DOHH2 (cell line): ENCODE measurements at regions not wholly inside any gene's neighbourhood (a gene's known extent, or its start where the extent isn't known, plus 50 kb on each side); places are given as distances from the start of the nearest gene placed in this dataset.

Experiments
- H3F3A ChIP-seq: fragments of 200-600 bp; sonication (generic), shearing (Covaris generic); 2 replicates; pipeline ENCODE4 v1.6.0; 2016; ENCODE audit warnings: antibody characterized with exemption, mild to moderate bottlenecking; ENCODE audit not compliant: control insufficient read depth, insufficient read depth
- H3K27ac ChIP-seq: fragments of 200-600 bp; sonication (generic); 2 replicates; pipeline ENCODE4 v1.5.1; 2014; ENCODE audit warnings: low read depth, mild to moderate bottlenecking, low read length, moderate library complexity
- H3K27me3 ChIP-seq: fragments of 200-600 bp; sonication (generic); 2 replicates; pipeline ENCODE4 v1.6.1; 2014; ENCODE audit warnings: mild to moderate bottlenecking, low read length, mixed read lengths; ENCODE audit not compliant: control insufficient read depth
- H3K36me3 ChIP-seq: fragments of 200-600 bp; sonication (generic); 2 replicates; pipeline ENCODE4 v1.6.1; 2014; ENCODE audit warnings: mild to moderate bottlenecking, low read length, moderate library complexity, mixed read lengths; ENCODE audit not compliant: control insufficient read depth
- H3K4me1 ChIP-seq: fragments of 200-600 bp; sonication (generic); 2 replicates; pipeline ENCODE4 v1.6.1; 2014; ENCODE audit warnings: mild to moderate bottlenecking, low read length, mixed read lengths; ENCODE audit not compliant: control insufficient read depth
- H3K4me2 ChIP-seq: fragments of 200-600 bp; sonication (generic); 2 replicates; pipeline ENCODE4 v1.6.0; 2014; ENCODE audit warnings: mild to moderate bottlenecking, low read length, moderate library complexity
- H3K4me3 ChIP-seq: fragments of 200-600 bp; sonication (generic); 2 replicates; pipeline ENCODE4 v1.5.1; 2014; ENCODE audit warnings: mild to moderate bottlenecking, low read length, mixed read lengths
- H3K79me2 ChIP-seq: fragments of 200-600 bp; sonication (generic); 2 replicates; pipeline ENCODE4 v1.6.1; 2014; ENCODE audit warnings: mild to moderate bottlenecking, low read length, mixed read lengths; ENCODE audit not compliant: control insufficient read depth
- H3K9me2 ChIP-seq: fragments of 200-600 bp; sonication (generic); replicated peaks from 2 replicates; pipeline ENCODE4 v1.6.1; 2014; ENCODE audit warnings: mild to moderate bottlenecking, low read length, mixed read lengths; ENCODE audit not compliant: control insufficient read depth
- H3K9me3 ChIP-seq: fragments of 200-600 bp; sonication (generic); 2 replicates; pipeline ENCODE4 v1.6.1; 2014; ENCODE audit warnings: antibody characterized with exemption, low read length, mixed read lengths; ENCODE audit not compliant: control insufficient read depth, insufficient read depth
- H4K20me1 ChIP-seq: fragments of 200-600 bp; sonication (generic); 2 replicates; pipeline ENCODE4 v1.6.0; 2014; ENCODE audit warnings: low read depth, mild to moderate bottlenecking, antibody characterized with exemption, low read length, moderate library complexity; ENCODE audit not compliant: control insufficient read depth, insufficient read depth
- CTCF ChIP-seq: fragments of 200-600 bp; sonication (generic); IDR thresholded peaks from one replicate; pipeline ENCODE4 v1.5.1; 2014; ENCODE audit warnings: antibody characterized with exemption, mild to moderate bottlenecking, low read depth, low read length; ENCODE audit not compliant: poor library complexity, severe bottlenecking
- EZH2phosphoT487 ChIP-seq: fragments of 200-600 bp; sonication (generic); IDR thresholded peaks from 2 replicates; pipeline ENCODE4 v1.6.1; 2017; ENCODE audit warnings: borderline replicate concordance, mild to moderate bottlenecking, antibody characterized with exemption, low read length, moderate library complexity, mixed read lengths

- Histone ChIP-seq H3K4me2 (no peak overlapping the region), H3K4me3 (no peak overlapping the region), H3K36me3 (no peaks in the 10 kb centered on the region), H3K27ac (no peak overlapping the region), H3F3A (no peaks in the 10 kb centered on the region), H3K9me3 (no peaks in the 10 kb centered on the region), H3K9me2 (no peaks in the 10 kb centered on the region), H4K20me1 (no peaks in the 10 kb centered on the region), H3K27me3 (no peaks in the 10 kb centered on the region), H3K79me2 (no peaks in the 10 kb centered on the region), H3K4me1 (no peaks in the 10 kb centered on the region)
- TF ChIP-seq CTCF (no peak), EZH2phosphoT487 (no peak)
Observed at GRCh38 chr18:71116535-71116934, 827.7 kb downstream of the SOCS6 start.

- no peak overlapping the region for H3K4me3 ChIP-seq
- no peak overlapping the region for H3K4me2 ChIP-seq
- no peaks in the 10 kb centered on the region for H3F3A ChIP-seq
- H3K27ac ChIP-seq, result no peak overlapping the region
- TF ChIP-seq CTCF, result no peak
- no peak for TF ChIP-seq EZH2phosphoT487
- H3K27me3 ChIP-seq, result no peaks in the 10 kb centered on the region
- H3K9me2 ChIP-seq, result no peaks in the 10 kb centered on the region
- no peaks in the 10 kb centered on the region for H3K4me1 ChIP-seq
- no peaks in the 10 kb centered on the region for H4K20me1 ChIP-seq
- no peaks in the 10 kb centered on the region for H3K36me3 ChIP-seq
- H3K9me3 ChIP-seq, result no peaks in the 10 kb centered on the region
- no peaks in the 10 kb centered on the region for H3K79me2 ChIP-seq
Observed at GRCh38 chr18:71115261-71115660, 826.4 kb downstream of the SOCS6 start.

GRCh38 chr18:71114550-71115210, 825.8 kb downstream of the SOCS6 start:
- no peaks in the 10 kb centered on the region for H3K4me1 ChIP-seq
- H3K4me2 ChIP-seq, result no peak overlapping the region
- H3K27ac ChIP-seq, result no peak overlapping the region
- no peaks in the 10 kb centered on the region for H3F3A ChIP-seq
- H3K9me3 ChIP-seq, result no peaks in the 10 kb centered on the region
- H4K20me1 ChIP-seq, result no peaks in the 10 kb centered on the region
- TF ChIP-seq CTCF (no peak), EZH2phosphoT487 (no peak)
- no peaks in the 10 kb centered on the region for H3K27me3 ChIP-seq
- H3K79me2 ChIP-seq, result no peaks in the 10 kb centered on the region
- H3K9me2 ChIP-seq, result no peaks in the 10 kb centered on the region
- no peaks in the 10 kb centered on the region for H3K36me3 ChIP-seq
- H3K4me3 ChIP-seq, result no peak overlapping the region
